H9 (cell line): ENCODE measurements at regions not wholly inside any gene's neighbourhood (a gene's known extent, or its start where the extent isn't known, plus 50 kb on each side); places are given as distances from the start of the nearest gene placed in this dataset.

ENCODE experiments used
- DNase-seq: peaks from one replicate; pipeline ENCODE4 v3.0.0-alpha.2; 2017
- H2AFZ ChIP-seq: one replicate; pipeline ENCODE4 v1.6.1; 2013; ENCODE audit warnings: mild to moderate bottlenecking, low read length, control low read depth, moderate library complexity
- H2AK5ac ChIP-seq: 2 replicates; pipeline ENCODE4 v1.6.1; 2013; ENCODE audit warnings: low read length, control low read depth, mixed read lengths; ENCODE audit not compliant: insufficient read length
- H2BK120ac ChIP-seq: one replicate; pipeline ENCODE4 v1.6.1; 2013; ENCODE audit warnings: low read depth, mild to moderate bottlenecking, low read length, control low read depth, inconsistent platforms; ENCODE audit not compliant: poor library complexity, severe bottlenecking
- H2BK12ac ChIP-seq: 2 replicates; pipeline ENCODE4 v1.6.1; 2013; ENCODE audit warnings: low read length, control low read depth, mixed read lengths, low read depth; ENCODE audit not compliant: insufficient read length
- H2BK15ac ChIP-seq: 2 replicates; pipeline ENCODE4 v1.6.1; 2013; ENCODE audit warnings: low read depth, low read length, control low read depth
- H2BK20ac ChIP-seq: one replicate; pipeline ENCODE4 v1.6.1; 2013; ENCODE audit warnings: low read depth, mild to moderate bottlenecking, low read length, control low read depth, inconsistent platforms; ENCODE audit not compliant: poor library complexity, severe bottlenecking
- H2BK5ac ChIP-seq: 2 replicates; pipeline ENCODE4 v1.6.1; 2013; ENCODE audit warnings: low read length, control low read depth, mixed read lengths; ENCODE audit not compliant: insufficient read length
- H3K14ac ChIP-seq: 2 replicates; pipeline ENCODE4 v1.6.1; 2013; ENCODE audit warnings: low read length, control low read depth; ENCODE audit not compliant: insufficient read depth
- H3K18ac ChIP-seq: 2 replicates; pipeline ENCODE4 v1.6.1; 2013; ENCODE audit warnings: low read depth, mild to moderate bottlenecking, mixed read lengths, low read length, control low read depth; ENCODE audit not compliant: insufficient read length
- H3K23ac ChIP-seq: 2 replicates; pipeline ENCODE4 v1.6.1; 2013; ENCODE audit warnings: low read length, control low read depth, mixed read lengths, low read depth; ENCODE audit not compliant: insufficient read length
- H3K23me2 ChIP-seq: 2 replicates; pipeline ENCODE4 v1.6.1; 2013; ENCODE audit warnings: low read depth, mild to moderate bottlenecking, mixed read lengths, low read length, control low read depth; ENCODE audit not compliant: insufficient read length, poor library complexity, severe bottlenecking
- H3K27ac ChIP-seq: 2 replicates; pipeline ENCODE4 v1.5.1; 2013; ENCODE audit warnings: low read length, control low read depth, mixed read lengths, low read depth; ENCODE audit not compliant: insufficient read length
- H3K27me3 ChIP-seq: 2 replicates; pipeline ENCODE4 v1.6.1; 2013; ENCODE audit warnings: low read length, control low read depth, inconsistent platforms; ENCODE audit not compliant: insufficient read depth
- H3K4ac ChIP-seq: 2 replicates; pipeline ENCODE4 v1.6.1; 2013; ENCODE audit warnings: low read depth, mild to moderate bottlenecking, control low read depth, inconsistent platforms, low read length, moderate library complexity
- H3K4me1 ChIP-seq: 2 replicates; pipeline ENCODE4 v1.6.1; 2013; ENCODE audit warnings: low read length, control low read depth, inconsistent platforms; ENCODE audit not compliant: insufficient read depth
- H3K4me2 ChIP-seq: 2 replicates; pipeline ENCODE4 v1.6.1; 2013; ENCODE audit warnings: low read length, control low read depth, mixed read lengths; ENCODE audit not compliant: insufficient read length, insufficient read depth
- H3K56ac ChIP-seq: 2 replicates; pipeline ENCODE4 v1.6.1; 2013; ENCODE audit warnings: low read depth, mild to moderate bottlenecking, mixed read lengths, low read length, control low read depth; ENCODE audit not compliant: insufficient read length
- H3K79me1 ChIP-seq: 2 replicates; pipeline ENCODE4 v1.6.1; 2013; ENCODE audit warnings: low read depth, mild to moderate bottlenecking, moderate library complexity, low read length, control low read depth, inconsistent platforms; ENCODE audit not compliant: insufficient read depth, poor library complexity, severe bottlenecking
- H3K79me2 ChIP-seq: 2 replicates; pipeline ENCODE4 v1.6.1; 2013; ENCODE audit warnings: low read length, control low read depth, inconsistent platforms; ENCODE audit not compliant: insufficient read depth
- H3K9ac ChIP-seq: 2 replicates; pipeline ENCODE4 v1.6.1; 2013; ENCODE audit warnings: low read length, control low read depth, mixed read lengths; ENCODE audit not compliant: insufficient read length; ENCODE audit errors: extremely low read depth
- H3K9me3 ChIP-seq: one replicate; pipeline ENCODE4 v1.6.1; 2013; ENCODE audit warnings: low read depth, low read length, inconsistent platforms; ENCODE audit not compliant: control insufficient read depth
- H3T11ph ChIP-seq: one replicate; pipeline ENCODE4 v1.6.1; 2013; ENCODE audit warnings: mild to moderate bottlenecking, low read length, control low read depth, inconsistent platforms
- H4K20me1 ChIP-seq: one replicate; pipeline ENCODE4 v1.6.1; 2013; ENCODE audit not compliant: control insufficient read depth, insufficient read length, insufficient read depth
- H4K5ac ChIP-seq: 2 replicates; pipeline ENCODE4 v1.6.1; 2013; ENCODE audit warnings: low read depth, mild to moderate bottlenecking, mixed read lengths, low read length, control low read depth; ENCODE audit not compliant: insufficient read length
- H4K8ac ChIP-seq: replicated peaks from 2 replicates; pipeline ENCODE4 v1.6.1; 2013; ENCODE audit warnings: low read length, control low read depth, mixed read lengths, low read depth; ENCODE audit not compliant: insufficient read length
- H4K91ac ChIP-seq: 2 replicates; pipeline ENCODE4 v1.6.1; 2013; ENCODE audit warnings: low read depth, mild to moderate bottlenecking, moderate library complexity, mixed read lengths, low read length, control low read depth; ENCODE audit not compliant: insufficient read length
- H3K27ac Mint-ChIP-seq, 3 experiments: 2 replicates in 2 of 3; 3 replicates in 1 of 3; pipeline ENCODE4 v1.8.0; 2020 to 2021; ENCODE audit warnings: mixed read lengths in 3 of 3, mild to moderate bottlenecking in 1 of 3, moderate library complexity in 1 of 3
- H3K27me3 Mint-ChIP-seq: 2 replicates; pipeline ENCODE4 v1.8.0; 2021; ENCODE audit warnings: low read depth, mild to moderate bottlenecking, moderate library complexity, mixed read lengths
- H3K36me3 Mint-ChIP-seq, 3 experiments: 2 replicates in 2 of 3; 3 replicates in 1 of 3; pipeline ENCODE4 v1.8.0; 2020 to 2021; ENCODE audit warnings: low read depth in 3 of 3, mixed read lengths in 3 of 3; ENCODE audit not compliant: insufficient read depth in 1 of 3
- H3K4me1 Mint-ChIP-seq, 2 experiments: 2 replicates each; pipeline ENCODE4 v1.8.0; 2020; ENCODE audit warnings: mixed read lengths in 2 of 2
- H3K4me3 Mint-ChIP-seq, 2 experiments: 2 replicates in 1 of 2; 3 replicates in 1 of 2; pipeline ENCODE4 v1.8.0; 2020 to 2021; ENCODE audit warnings: mild to moderate bottlenecking in 2 of 2, mixed read lengths in 2 of 2, moderate library complexity in 1 of 2
- H3K9me3 Mint-ChIP-seq, 2 experiments: 2 replicates in 1 of 2; 3 replicates in 1 of 2; pipeline ENCODE4 v1.8.0; 2020; ENCODE audit warnings: mild to moderate bottlenecking in 2 of 2, mixed read lengths in 2 of 2, moderate library complexity in 1 of 2
- TF ChIP-seq, protein P1 (sequence below): fragments of 200-600 bp; sonication (generic); conservative IDR thresholded peaks from 3 replicates; pipeline ENCODE4 v1.8.0; 2021; ENCODE audit warnings: antibody characterized with exemption, mild to moderate bottlenecking

DNA sequence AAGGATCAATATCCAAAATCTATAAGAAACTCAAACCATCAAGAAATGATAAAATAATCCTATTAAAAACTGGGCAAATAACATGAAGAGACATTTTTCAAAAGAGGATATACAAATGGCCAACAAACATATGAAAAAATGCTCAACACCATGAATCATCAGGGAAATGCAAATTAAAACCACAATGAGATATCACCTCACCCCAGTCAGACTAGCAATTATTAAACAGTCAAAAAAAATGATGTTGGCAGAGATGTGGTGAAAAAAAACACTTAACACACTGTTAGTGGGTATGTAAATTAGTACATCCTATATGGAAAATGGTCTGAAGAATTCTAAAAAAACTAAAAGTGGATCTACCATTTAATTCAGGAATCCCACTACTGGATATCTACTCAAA lies 379.0 kb upstream of the SOX9 start:
- no peak overlapping the region for H3K4me2 ChIP-seq
- H2BK120ac ChIP-seq: no peak overlapping the region
- H3K4me1 ChIP-seq: no peaks in the 10 kb centered on the region
- no peak overlapping the region for H3K56ac ChIP-seq
- no peaks in the 10 kb centered on the region for H4K20me1 ChIP-seq
- no peak for DNase-seq
- no peak overlapping the region for H4K5ac ChIP-seq
- no peak overlapping the region for H3K4me3 Mint-ChIP-seq
- H3K14ac ChIP-seq: no peak overlapping the region
- no peak overlapping the region for H2BK12ac ChIP-seq
- no peak overlapping the region for H2BK5ac ChIP-seq
- no peak overlapping the region for H2BK20ac ChIP-seq
- no peak overlapping the region for H3T11ph ChIP-seq
- no peaks in the 10 kb centered on the region for H3K79me1 ChIP-seq
- H3K23me2 ChIP-seq: no peaks in the 10 kb centered on the region
- H2AFZ ChIP-seq: no peak overlapping the region
- H3K36me3 Mint-ChIP-seq: no peaks in the 10 kb centered on the region
- peaks cover 0 to 1% of the 10 kb centered on the region in 2 experiments; a peak in 1 of 4 replicates for H3K4me1 Mint-ChIP-seq
- no peak overlapping the region for H3K27ac Mint-ChIP-seq
- H4K8ac ChIP-seq: no peak overlapping the region
- no peaks in the 10 kb centered on the region for H3K9me3 Mint-ChIP-seq
- H3K18ac ChIP-seq: no peak overlapping the region
- no peak overlapping the region for H3K27ac ChIP-seq
- no peaks in the 10 kb centered on the region for H3K79me2 ChIP-seq
- no peak overlapping the region for H2AK5ac ChIP-seq
- no peak overlapping the region for H3K23ac ChIP-seq
- no peaks in the 10 kb centered on the region for H3K27me3 ChIP-seq
- H3K9me3 ChIP-seq: no peaks in the 10 kb centered on the region
- H4K91ac ChIP-seq: no peak overlapping the region
- H2BK15ac ChIP-seq: no peak overlapping the region
- TF ChIP-seq, protein P1, sequence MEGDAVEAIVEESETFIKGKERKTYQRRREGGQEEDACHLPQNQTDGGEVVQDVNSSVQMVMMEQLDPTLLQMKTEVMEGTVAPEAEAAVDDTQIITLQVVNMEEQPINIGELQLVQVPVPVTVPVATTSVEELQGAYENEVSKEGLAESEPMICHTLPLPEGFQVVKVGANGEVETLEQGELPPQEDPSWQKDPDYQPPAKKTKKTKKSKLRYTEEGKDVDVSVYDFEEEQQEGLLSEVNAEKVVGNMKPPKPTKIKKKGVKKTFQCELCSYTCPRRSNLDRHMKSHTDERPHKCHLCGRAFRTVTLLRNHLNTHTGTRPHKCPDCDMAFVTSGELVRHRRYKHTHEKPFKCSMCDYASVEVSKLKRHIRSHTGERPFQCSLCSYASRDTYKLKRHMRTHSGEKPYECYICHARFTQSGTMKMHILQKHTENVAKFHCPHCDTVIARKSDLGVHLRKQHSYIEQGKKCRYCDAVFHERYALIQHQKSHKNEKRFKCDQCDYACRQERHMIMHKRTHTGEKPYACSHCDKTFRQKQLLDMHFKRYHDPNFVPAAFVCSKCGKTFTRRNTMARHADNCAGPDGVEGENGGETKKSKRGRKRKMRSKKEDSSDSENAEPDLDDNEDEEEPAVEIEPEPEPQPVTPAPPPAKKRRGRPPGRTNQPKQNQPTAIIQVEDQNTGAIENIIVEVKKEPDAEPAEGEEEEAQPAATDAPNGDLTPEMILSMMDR: no peak
- H3K4ac ChIP-seq: no peak overlapping the region
- no peaks in the 10 kb centered on the region for H3K27me3 Mint-ChIP-seq
- H3K9ac ChIP-seq: no peak overlapping the region
